IMR-90 (cell line): ENCODE measurements at regions not wholly inside any gene's neighbourhood (a gene's known extent, or its start where the extent isn't known, plus 50 kb on each side); places are given as distances from the start of the nearest gene placed in this dataset.

Source experiments
- ATAC-seq: fragments of 200-7000 bp; cut with Tn5 transposase; 2 replicates; pipeline ENCODE4 v1.9.1; 2020; ENCODE audit warnings: low read depth, mild to moderate bottlenecking, moderate library complexity
- BruUV-seq: library from RNA; stranded (reverse); fragments of 400-500 nt; replicated peaks from 2 replicates; lab custom pipeline; 2021; lab: Mats Ljungman, UMichigan
- CTCF ChIA-PET: fragments of 300-600 bp; formaldehyde crosslinking; extraction: SDS; loops from one replicate; lab custom pipeline; 2021; ENCODE audit warnings: antibody characterized with exemption; lab: Yijun Ruan, JAX
- POLR2A ChIA-PET: fragments of 300-600 bp; sonication (Branson Sonifier 250); formaldehyde crosslinking; loops from one replicate; lab custom pipeline; 2022; ENCODE audit warnings: antibody characterized with exemption; ENCODE audit not compliant: unreplicated experiment; lab: Charles Lee
- DNase-seq: peaks from one replicate; pipeline ENCODE4 v3.0.0; 2013
- H2AFZ ChIP-seq: replicated peaks from 2 replicates; pipeline ENCODE3; 2013; ENCODE audit warnings: low read length, mild to moderate bottlenecking; ENCODE audit not compliant: poor library complexity
- H2AK5ac ChIP-seq: 2 replicates; pipeline ENCODE4 v1.6.1; 2013; ENCODE audit warnings: low read depth, low read length, inconsistent platforms
- H2AK9ac ChIP-seq: replicated peaks from 2 replicates; pipeline ENCODE3; 2013; ENCODE audit warnings: mild to moderate bottlenecking, low read depth, low read length, moderate library complexity; ENCODE audit not compliant: poor library complexity
- H2BK120ac ChIP-seq: 2 replicates; pipeline ENCODE4 v1.6.1; 2013; ENCODE audit warnings: low read depth, low read length, inconsistent platforms
- H2BK15ac ChIP-seq: 3 replicates; pipeline ENCODE4 v1.6.1; 2013; ENCODE audit warnings: low read depth, low read length, inconsistent platforms
- H2BK20ac ChIP-seq: 2 replicates; pipeline ENCODE4 v1.6.1; 2013; ENCODE audit warnings: low read depth, mild to moderate bottlenecking, inconsistent platforms, low read length, moderate library complexity
- H2BK5ac ChIP-seq: 2 replicates; pipeline ENCODE4 v1.6.1; 2013; ENCODE audit warnings: mild to moderate bottlenecking, low read depth, low read length, inconsistent platforms; ENCODE audit not compliant: poor library complexity, severe bottlenecking
- H3K14ac ChIP-seq: replicated peaks from 2 replicates; pipeline ENCODE4 v1.6.1; 2013; ENCODE audit warnings: low read depth, low read length, inconsistent platforms
- H3K18ac ChIP-seq: 2 replicates; pipeline ENCODE4 v1.6.1; 2013; ENCODE audit warnings: low read depth, low read length, control low read depth
- H3K23ac ChIP-seq: 2 replicates; pipeline ENCODE4 v1.6.1; 2013; ENCODE audit warnings: low read depth, low read length, inconsistent platforms
- H3K27ac ChIP-seq: 2 replicates; pipeline ENCODE4 v1.5.1; 2013; ENCODE audit warnings: mild to moderate bottlenecking, control low read depth, low read length; ENCODE audit not compliant: insufficient read depth
- H3K27me3 ChIP-seq: 2 replicates; pipeline ENCODE4 v1.6.1; 2013; ENCODE audit warnings: low read length; ENCODE audit not compliant: control insufficient read depth, insufficient read depth
- H3K36me3 ChIP-seq: 2 replicates; pipeline ENCODE4 v1.6.1; 2013; ENCODE audit warnings: low read length, mixed read lengths; ENCODE audit not compliant: control insufficient read depth, insufficient read depth
- H3K4ac ChIP-seq: 2 replicates; pipeline ENCODE4 v1.6.1; 2013; ENCODE audit warnings: low read depth, low read length, inconsistent platforms
- H3K4me1 ChIP-seq: 2 replicates; pipeline ENCODE4 v1.6.1; 2013; ENCODE audit warnings: low read length, mixed read lengths; ENCODE audit not compliant: control insufficient read depth, insufficient read depth
- H3K4me2 ChIP-seq: 2 replicates; pipeline ENCODE4 v1.6.1; 2013; ENCODE audit warnings: low read depth, mild to moderate bottlenecking, control low read depth, low read length, moderate library complexity
- H3K4me3 ChIP-seq: 2 replicates; pipeline ENCODE4 v1.5.1; 2013; ENCODE audit warnings: low read depth, mild to moderate bottlenecking, control low read depth, low read length, moderate library complexity; ENCODE audit not compliant: insufficient read depth
- H3K56ac ChIP-seq: 2 replicates; pipeline ENCODE4 v1.6.1; 2013; ENCODE audit warnings: low read length, inconsistent platforms; ENCODE audit not compliant: insufficient read depth; ENCODE audit errors: extremely low read depth
- H3K79me1 ChIP-seq, 2 experiments: 2 replicates each; pipeline ENCODE4 v1.6.1; 2013; ENCODE audit warnings: low read length in 2 of 2, inconsistent platforms in 1 of 2, low read depth in 1 of 2
- H3K9ac ChIP-seq: 2 replicates; pipeline ENCODE4 v1.6.1; 2013; ENCODE audit warnings: low read depth, low read length, control low read depth
- H3K9me1 ChIP-seq: 2 replicates; pipeline ENCODE4 v1.6.1; 2013; ENCODE audit warnings: low read length, inconsistent platforms; ENCODE audit not compliant: insufficient read depth
- H3K9me3 ChIP-seq: 2 replicates; pipeline ENCODE4 v1.6.1; 2013; ENCODE audit warnings: low read length; ENCODE audit not compliant: control insufficient read depth, insufficient read depth
- H4K20me1 ChIP-seq: 2 replicates; pipeline ENCODE4 v1.6.1; 2013; ENCODE audit warnings: low read length, inconsistent platforms; ENCODE audit not compliant: insufficient read depth
- H4K5ac ChIP-seq: 2 replicates; pipeline ENCODE4 v1.6.1; 2013; ENCODE audit warnings: mild to moderate bottlenecking, low read depth, low read length, control low read depth
- H4K8ac ChIP-seq, 2 experiments: 2 replicates each; pipeline ENCODE4 v1.6.1; 2013; ENCODE audit warnings: low read depth in 2 of 2, low read length in 2 of 2, control low read depth in 1 of 2, inconsistent platforms in 1 of 2
- H4K91ac ChIP-seq: 2 replicates; pipeline ENCODE4 v1.6.1; 2013; ENCODE audit warnings: low read depth, low read length, inconsistent platforms; ENCODE audit not compliant: insufficient read depth
- CTCF ChIP-seq: conservative IDR thresholded peaks from 2 replicates; pipeline ENCODE4 v1.5.1; 2012; ENCODE audit warnings: mild to moderate bottlenecking, low read depth, low read length, improper control_type of control experiment
- ELK1 ChIP-seq: fragments of 150-350 bp; IDR thresholded peaks from 2 replicates; pipeline ENCODE4 v1.6.1; 2016; ENCODE audit warnings: low read depth, mild to moderate bottlenecking, low read length, moderate library complexity, borderline replicate concordance
- MAZ ChIP-seq: IDR thresholded peaks from 2 replicates; pipeline ENCODE4 v1.6.1; 2012; ENCODE audit warnings: low read depth, mild to moderate bottlenecking, low read length, improper control_type of control experiment, moderate library complexity, borderline replicate concordance
- POLR2A ChIP-seq: IDR thresholded peaks from 2 replicates; pipeline ENCODE4 v1.6.1; 2012; ENCODE audit warnings: mild to moderate bottlenecking, low read depth, low read length
- dilution Hi-C: fragments of 300-500 bp; cut with HindIII; formaldehyde crosslinking; loops from one replicate; pipeline ENCODE4 v1.14.3; 2018; ENCODE audit warnings: low sequenced_read_pairs; ENCODE audit not compliant: unreplicated experiment
- in situ Hi-C: fragments of 300-500 bp; cut with MboI; formaldehyde crosslinking; loops from 3 replicates; pipeline ENCODE4 v1.14.3; 2019; ENCODE audit warnings: low sequenced_read_pairs, inconsistent platforms, mixed read lengths
- intact Hi-C: fragments of 100-400 bp; cut with micrococcal nuclease; formaldehyde crosslinking; loops from 2 replicates; pipeline ENCODE4 v1.10.0; 2022

- Histone ChIP-seq H2AK9ac (no peak overlapping the region), H4K5ac (no peak overlapping the region), H2BK15ac (no peak overlapping the region), H3K56ac (no peak overlapping the region), H2BK5ac (peak overlapping the region; percentile 71), H3K79me1 (no peaks in the 10 kb centered on the region), H3K9me3 (no peaks in the 10 kb centered on the region), H4K91ac (no peak overlapping the region), H3K23ac (no peak overlapping the region), H3K4me1 (peaks cover 7% of the 10 kb centered on the region), H2AK5ac (no peak overlapping the region), H2BK20ac (peak overlapping the region; percentile 21; the same call in 1 of the 2 replicates), H3K9ac (no peak overlapping the region), H4K8ac (no peak overlapping the region), H3K9me1 (peaks cover 3% of the 10 kb centered on the region), H3K18ac (no peak overlapping the region), H4K20me1 (no peaks in the 10 kb centered on the region), H3K27me3 (no peaks in the 10 kb centered on the region), H3K4me2 (peak overlapping the region; percentile 70; the same call in 1 of the 2 replicates), H3K4ac (no peak overlapping the region), H3K4me3 (no peak overlapping the region), H3K14ac (no peak overlapping the region), H2AFZ (no peak overlapping the region), H3K27ac (no peak overlapping the region), H3K36me3 (no peaks in the 10 kb centered on the region), H2BK120ac (peak overlapping the region; percentile 16; the same call in 1 of the 2 replicates)
- CTCF ChIA-PET = no interaction called here
- no TSS peak for BruUV-seq
- peak; percentile 87 for DNase-seq
- POLR2A ChIA-PET = no interaction called here
- intact Hi-C loops = loop anchor here (10.0 kb wide), 1 partner anchor 361 kb away; no protein-coding TSS in a partner anchor
- dilution Hi-C loops = no loop called here
- TF ChIP-seq MAZ (no peak), CTCF (no peak), POLR2A (no peak), ELK1 (no peak)
- ATAC-seq = peak; percentile 54
- in situ Hi-C loops = no loop called here
These were observed 369.4 kb downstream of the INHBA start for GRCh38 chr7:41333511-41333910.
